ENCODE measurements at regions not wholly inside any gene's neighbourhood (a gene's known extent, or its start where the extent isn't known, plus 50 kb on each side); places are given as distances from the start of the nearest gene placed in this dataset.

DNA sequence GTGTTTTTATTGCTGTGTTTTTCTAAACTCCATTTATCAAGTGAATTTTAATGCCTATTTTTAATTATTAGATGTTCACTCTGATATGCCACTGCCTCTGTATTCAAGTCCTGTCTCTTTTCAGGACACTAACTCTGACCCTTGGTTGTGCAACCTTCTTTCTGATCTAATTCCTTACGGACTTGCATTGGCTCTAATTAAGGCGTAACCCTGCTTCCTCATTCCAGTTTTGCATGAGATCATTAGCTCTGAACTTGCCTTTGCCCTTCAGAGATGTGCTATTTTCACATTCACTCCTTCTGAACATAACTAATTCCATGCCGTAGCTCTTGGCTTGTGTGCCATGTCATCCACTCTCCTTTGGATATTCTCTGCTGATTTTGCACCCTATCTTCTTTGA lies 162.5 kb upstream of the TMEFF2 start:
- H3K9ac ChIP-seq (ENCODE audit: insufficient read depth, low read length, poor library complexity, severe bottlenecking): no peak overlapping the region
- Mint-ChIP-seq H3K4me1 (no peaks in the 10 kb centered on the region), H3K27ac (no peak overlapping the region), H3K27me3 (ENCODE audit: low read depth in 3 of 3) (peaks cover 0 to 1% (median 0%) of the 10 kb centered on the region in 3 donors), H3K9me3 (peaks cover 0 to 11% (median 4%) of the 10 kb centered on the region in 7 donors), H3K36me3 (no peaks in the 10 kb centered on the region), H3K4me3 (no peak overlapping the region)
- DNase-seq: no peak
- H3K27ac ChIP-seq (ENCODE audit: low read depth in 1 of 2, low read length in 2 of 2): no peak overlapping the region
- H3K27me3 ChIP-seq (ENCODE audit: control insufficient read depth in 2 of 2, insufficient read depth in 2 of 2, low read length in 2 of 2): no peaks in the 10 kb centered on the region
- no peak overlapping the region for H3K4me3 ChIP-seq (replicated peaks in 1 of 3; ENCODE audit: low read depth in 2 of 3, low read length in 3 of 3)
- intact Hi-C loops (cut with micrococcal nuclease): no loop called here
- no peaks in the 10 kb centered on the region for H4K20me1 ChIP-seq (ENCODE audit: insufficient read depth, low read length)
- no peaks in the 10 kb centered on the region for H3K4me1 ChIP-seq (ENCODE audit: control insufficient read depth in 1 of 2, insufficient read depth in 2 of 2, low read length in 2 of 2)
- TF ChIP-seq, protein P1, sequence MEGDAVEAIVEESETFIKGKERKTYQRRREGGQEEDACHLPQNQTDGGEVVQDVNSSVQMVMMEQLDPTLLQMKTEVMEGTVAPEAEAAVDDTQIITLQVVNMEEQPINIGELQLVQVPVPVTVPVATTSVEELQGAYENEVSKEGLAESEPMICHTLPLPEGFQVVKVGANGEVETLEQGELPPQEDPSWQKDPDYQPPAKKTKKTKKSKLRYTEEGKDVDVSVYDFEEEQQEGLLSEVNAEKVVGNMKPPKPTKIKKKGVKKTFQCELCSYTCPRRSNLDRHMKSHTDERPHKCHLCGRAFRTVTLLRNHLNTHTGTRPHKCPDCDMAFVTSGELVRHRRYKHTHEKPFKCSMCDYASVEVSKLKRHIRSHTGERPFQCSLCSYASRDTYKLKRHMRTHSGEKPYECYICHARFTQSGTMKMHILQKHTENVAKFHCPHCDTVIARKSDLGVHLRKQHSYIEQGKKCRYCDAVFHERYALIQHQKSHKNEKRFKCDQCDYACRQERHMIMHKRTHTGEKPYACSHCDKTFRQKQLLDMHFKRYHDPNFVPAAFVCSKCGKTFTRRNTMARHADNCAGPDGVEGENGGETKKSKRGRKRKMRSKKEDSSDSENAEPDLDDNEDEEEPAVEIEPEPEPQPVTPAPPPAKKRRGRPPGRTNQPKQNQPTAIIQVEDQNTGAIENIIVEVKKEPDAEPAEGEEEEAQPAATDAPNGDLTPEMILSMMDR (IDR thresholded peaks at IDR 0.05): no peak
- no peaks in the 10 kb centered on the region for H3K36me3 ChIP-seq (replicated peaks in 1 of 2; ENCODE audit: control insufficient read depth in 1 of 2, insufficient read depth in 2 of 2, low read length in 2 of 2)
- H3K79me2 ChIP-seq (ENCODE audit: insufficient read depth, low read length): no peaks in the 10 kb centered on the region
- 77% methylated on average over 3 of the region's 3 CpGs for WGBS (ENCODE audit: insufficient coverage)
- no peak overlapping the region for H2AFZ ChIP-seq (ENCODE audit: insufficient read depth, low read depth, low read length, poor library complexity, severe bottlenecking)
- no peaks in the 10 kb centered on the region for H3K9me3 ChIP-seq (replicated peaks in 1 of 2; ENCODE audit: control insufficient read depth in 1 of 2, insufficient read depth in 1 of 2, low read length in 2 of 2)
- H3K4me2 ChIP-seq (replicated peaks; ENCODE audit: extremely low read depth, low read length, poor library complexity, severe bottlenecking): no peak overlapping the region

DNA sequence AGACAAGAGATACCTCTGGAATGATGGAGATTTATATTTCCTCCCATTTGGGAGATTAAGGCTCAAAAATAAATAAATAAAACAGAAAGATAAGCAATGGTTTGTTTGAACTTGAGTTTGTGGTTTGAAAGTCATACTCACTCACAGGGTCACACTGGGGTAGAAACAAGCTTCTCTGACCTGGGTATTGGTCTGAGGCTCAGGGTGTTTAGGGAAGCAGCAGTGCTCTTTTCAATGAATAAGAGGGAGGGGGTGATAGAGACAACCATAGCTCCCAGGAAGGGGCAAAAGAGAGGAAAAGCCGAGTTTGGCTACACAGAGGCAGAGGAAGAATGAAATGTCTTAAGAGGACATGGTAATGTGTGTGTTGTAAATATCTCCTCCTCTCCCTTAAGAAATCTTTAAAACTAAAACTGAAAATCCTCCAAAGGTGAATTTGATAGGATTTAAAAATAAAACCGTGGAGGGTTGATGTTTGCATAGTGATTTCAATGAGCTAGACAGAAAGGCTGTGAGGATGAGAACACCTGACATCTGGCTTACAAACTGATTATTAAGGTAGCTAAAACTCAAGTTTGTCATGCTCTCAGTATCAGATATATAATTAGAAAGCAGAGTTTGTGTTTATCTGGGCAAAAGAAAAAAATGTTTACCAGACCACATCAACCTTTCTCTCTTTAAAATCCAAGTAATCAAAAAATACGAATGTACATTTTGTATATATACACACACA lies 159.9 kb upstream of the TMEFF2 start:
- Mint-ChIP-seq H3K27me3 (ENCODE audit: low read depth in 3 of 3) (peaks cover 0 to 1% (median 0%) of the 10 kb centered on the region in 3 donors), H3K4me3 (no peak overlapping the region), H3K4me1 (no peaks in the 10 kb centered on the region), H3K36me3 (no peaks in the 10 kb centered on the region), H3K27ac (no peak overlapping the region), H3K9me3 (peaks cover 0 to 14% (median 3%) of the 10 kb centered on the region in 7 donors)
- no peaks in the 10 kb centered on the region for H3K4me1 ChIP-seq (ENCODE audit: control insufficient read depth in 1 of 2, insufficient read depth in 2 of 2, low read length in 2 of 2)
- H3K9ac ChIP-seq (ENCODE audit: insufficient read depth, low read length, poor library complexity, severe bottlenecking): no peak overlapping the region
- no peaks in the 10 kb centered on the region for H3K79me2 ChIP-seq (ENCODE audit: insufficient read depth, low read length)
- intact Hi-C loops (cut with micrococcal nuclease): no loop called here
- DNase-seq: no peak
- no CpG with 5 or more reads among the region's 3 CpGs for WGBS (ENCODE audit: insufficient coverage)
- no peaks in the 10 kb centered on the region for H3K36me3 ChIP-seq (replicated peaks in 1 of 2; ENCODE audit: control insufficient read depth in 1 of 2, insufficient read depth in 2 of 2, low read length in 2 of 2)
- no peaks in the 10 kb centered on the region for H4K20me1 ChIP-seq (ENCODE audit: insufficient read depth, low read length)
- no peaks in the 10 kb centered on the region for H3K27me3 ChIP-seq (ENCODE audit: control insufficient read depth in 2 of 2, insufficient read depth in 2 of 2, low read length in 2 of 2)
- no peak overlapping the region for H2AFZ ChIP-seq (ENCODE audit: insufficient read depth, low read depth, low read length, poor library complexity, severe bottlenecking)
- TF ChIP-seq, protein P1 (IDR thresholded peaks at IDR 0.05): no peak
- no peak overlapping the region for H3K4me2 ChIP-seq (replicated peaks; ENCODE audit: extremely low read depth, low read length, poor library complexity, severe bottlenecking)
- H3K27ac ChIP-seq (ENCODE audit: low read depth in 1 of 2, low read length in 2 of 2): no peak overlapping the region
- H3K4me3 ChIP-seq (replicated peaks in 1 of 3; ENCODE audit: low read depth in 2 of 3, low read length in 3 of 3): no peak overlapping the region
- no peaks in the 10 kb centered on the region for H3K9me3 ChIP-seq (replicated peaks in 1 of 2; ENCODE audit: control insufficient read depth in 1 of 2, insufficient read depth in 1 of 2, low read length in 2 of 2)

Data from CD14-positive monocyte (primary cell).